Ovary (tissue), 3 donors: ENCODE measurements at regions not wholly inside any gene's neighbourhood (a gene's known extent, or its start where the extent isn't known, plus 50 kb on each side); places are given as distances from the start of the nearest gene placed in this dataset.

Experiments
- POLR2A ChIP-seq: fragments of 450-650 bp; IDR thresholded peaks from one replicate; pipeline ENCODE4 v1.6.1; 2017; ENCODE audit warnings: antibody characterized with exemption, mild to moderate bottlenecking, moderate library complexity
- TF ChIP-seq, protein P1 (sequence below), 3 donors: fragments of 450-650 bp in 2 of 3; fragments of 200-600 bp in 1 of 3; IDR thresholded peaks; one replicate each; pipeline versions ENCODE4 v1.5.1 to v1.8.0; 2016 to 2022; ENCODE audit warnings: antibody characterized with exemption in 3 of 3, mild to moderate bottlenecking in 1 of 3
- donor health status: DM: no; HTN: no; CAD: no.

DNA sequence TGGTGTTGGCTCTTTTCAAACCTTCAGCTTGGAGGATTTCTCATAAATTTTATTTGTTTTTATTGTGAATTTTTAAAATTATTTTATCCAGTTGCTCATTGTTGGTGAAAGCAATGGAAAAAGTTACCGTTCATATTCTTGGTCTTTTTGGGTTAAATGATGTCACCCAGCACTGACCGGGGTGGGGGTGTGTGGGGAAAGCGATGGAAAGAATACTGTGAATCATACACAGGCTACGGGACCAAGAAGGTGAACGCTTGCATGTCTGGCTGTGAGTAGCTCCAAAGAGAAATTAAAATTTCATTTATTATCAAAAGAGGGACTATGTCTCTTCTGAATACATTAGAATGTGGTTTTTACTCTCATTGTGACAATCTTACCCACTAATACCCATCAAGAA, 430.1 kb downstream of the AEBP2 start:
- TF ChIP-seq POLR2A, result no peak
- TF ChIP-seq, protein P1, sequence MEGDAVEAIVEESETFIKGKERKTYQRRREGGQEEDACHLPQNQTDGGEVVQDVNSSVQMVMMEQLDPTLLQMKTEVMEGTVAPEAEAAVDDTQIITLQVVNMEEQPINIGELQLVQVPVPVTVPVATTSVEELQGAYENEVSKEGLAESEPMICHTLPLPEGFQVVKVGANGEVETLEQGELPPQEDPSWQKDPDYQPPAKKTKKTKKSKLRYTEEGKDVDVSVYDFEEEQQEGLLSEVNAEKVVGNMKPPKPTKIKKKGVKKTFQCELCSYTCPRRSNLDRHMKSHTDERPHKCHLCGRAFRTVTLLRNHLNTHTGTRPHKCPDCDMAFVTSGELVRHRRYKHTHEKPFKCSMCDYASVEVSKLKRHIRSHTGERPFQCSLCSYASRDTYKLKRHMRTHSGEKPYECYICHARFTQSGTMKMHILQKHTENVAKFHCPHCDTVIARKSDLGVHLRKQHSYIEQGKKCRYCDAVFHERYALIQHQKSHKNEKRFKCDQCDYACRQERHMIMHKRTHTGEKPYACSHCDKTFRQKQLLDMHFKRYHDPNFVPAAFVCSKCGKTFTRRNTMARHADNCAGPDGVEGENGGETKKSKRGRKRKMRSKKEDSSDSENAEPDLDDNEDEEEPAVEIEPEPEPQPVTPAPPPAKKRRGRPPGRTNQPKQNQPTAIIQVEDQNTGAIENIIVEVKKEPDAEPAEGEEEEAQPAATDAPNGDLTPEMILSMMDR (IDR thresholded peaks at IDR 0.05), result no peak
